Ovary (tissue), 3 donors: ENCODE measurements at regions not wholly inside any gene's neighbourhood (a gene's known extent, or its start where the extent isn't known, plus 50 kb on each side); places are given as distances from the start of the nearest gene placed in this dataset.

Experiments used
- CTCF ChIP-seq, 3 donors: fragments of 450-650 bp in 2 of 3; fragments of 200-600 bp in 1 of 3; IDR thresholded peaks; one replicate each; pipeline versions ENCODE4 v1.5.1 to v1.8.0; 2016 to 2022; ENCODE audit warnings: antibody characterized with exemption in 3 of 3, mild to moderate bottlenecking in 1 of 3
- POLR2A ChIP-seq: fragments of 450-650 bp; IDR thresholded peaks from one replicate; pipeline ENCODE4 v1.6.1; 2017; ENCODE audit warnings: antibody characterized with exemption, mild to moderate bottlenecking, moderate library complexity
- donor health status: DM: no; HTN: no; CAD: no.

GRCh38 chr1:2864203-2864905 lies 62.9 kb upstream of the TTC34 start:
- no peak for TF ChIP-seq POLR2A
- no peak for TF ChIP-seq CTCF (IDR thresholded peaks at IDR 0.05)
